Ishikawa (cell line): ENCODE measurements at regions not wholly inside any gene's neighbourhood (a gene's known extent, or its start where the extent isn't known, plus 50 kb on each side); places are given as distances from the start of the nearest gene placed in this dataset.

Experiments
- CEBPB ChIP-seq: IDR thresholded peaks from 2 replicates; pipeline ENCODE4 v1.6.1; 2012
- CREB1 ChIP-seq: IDR thresholded peaks from 2 replicates; pipeline ENCODE4 v1.6.1; 2012; ENCODE audit warnings: low read depth
- EGR1 ChIP-seq: IDR thresholded peaks from 2 replicates; pipeline ENCODE4 v1.6.1; 2012
- EP300 ChIP-seq: IDR thresholded peaks from 2 replicates; pipeline ENCODE4 v1.6.1; 2012; ENCODE audit warnings: borderline replicate concordance
- FOXM1 ChIP-seq: IDR thresholded peaks from 2 replicates; pipeline ENCODE4 v1.6.1; 2012; ENCODE audit warnings: low read depth, borderline replicate concordance
- MAX ChIP-seq: IDR thresholded peaks from 2 replicates; pipeline ENCODE4 v1.6.1; 2012
- NFIC ChIP-seq: IDR thresholded peaks from 2 replicates; pipeline ENCODE4 v1.6.1; 2012
- RAD21 ChIP-seq: IDR thresholded peaks from 2 replicates; pipeline ENCODE4 v1.6.1; 2012; ENCODE audit warnings: low read depth
- TAF1 ChIP-seq: IDR thresholded peaks from 2 replicates; pipeline ENCODE4 v1.6.1; 2012; ENCODE audit warnings: low read depth, mild to moderate bottlenecking
- TCF12 ChIP-seq: IDR thresholded peaks from 2 replicates; pipeline ENCODE4 v1.6.1; 2012; ENCODE audit warnings: low read depth
- TEAD4 ChIP-seq: IDR thresholded peaks from 2 replicates; pipeline ENCODE4 v1.6.1; 2012
- USF1 ChIP-seq: IDR thresholded peaks from 2 replicates; pipeline ENCODE4 v1.6.1; 2012
- YY1 ChIP-seq: IDR thresholded peaks from 2 replicates; pipeline ENCODE4 v1.6.1; 2012; ENCODE audit warnings: low read depth
- ZBTB7A ChIP-seq: IDR thresholded peaks from 2 replicates; pipeline ENCODE4 v1.6.1; 2012; ENCODE audit warnings: low read depth
- TF ChIP-seq, protein P1 (sequence below): IDR thresholded peaks from 2 replicates; pipeline ENCODE4 v1.6.1; 2012; ENCODE audit warnings: low read depth, mild to moderate bottlenecking

- TF ChIP-seq MAX (no peak), TAF1 (no peak), YY1 (no peak), FOXM1 (no peak), USF1 (no peak), TCF12 (no peak), TEAD4 (no peak)
- TF ChIP-seq, protein P1, sequence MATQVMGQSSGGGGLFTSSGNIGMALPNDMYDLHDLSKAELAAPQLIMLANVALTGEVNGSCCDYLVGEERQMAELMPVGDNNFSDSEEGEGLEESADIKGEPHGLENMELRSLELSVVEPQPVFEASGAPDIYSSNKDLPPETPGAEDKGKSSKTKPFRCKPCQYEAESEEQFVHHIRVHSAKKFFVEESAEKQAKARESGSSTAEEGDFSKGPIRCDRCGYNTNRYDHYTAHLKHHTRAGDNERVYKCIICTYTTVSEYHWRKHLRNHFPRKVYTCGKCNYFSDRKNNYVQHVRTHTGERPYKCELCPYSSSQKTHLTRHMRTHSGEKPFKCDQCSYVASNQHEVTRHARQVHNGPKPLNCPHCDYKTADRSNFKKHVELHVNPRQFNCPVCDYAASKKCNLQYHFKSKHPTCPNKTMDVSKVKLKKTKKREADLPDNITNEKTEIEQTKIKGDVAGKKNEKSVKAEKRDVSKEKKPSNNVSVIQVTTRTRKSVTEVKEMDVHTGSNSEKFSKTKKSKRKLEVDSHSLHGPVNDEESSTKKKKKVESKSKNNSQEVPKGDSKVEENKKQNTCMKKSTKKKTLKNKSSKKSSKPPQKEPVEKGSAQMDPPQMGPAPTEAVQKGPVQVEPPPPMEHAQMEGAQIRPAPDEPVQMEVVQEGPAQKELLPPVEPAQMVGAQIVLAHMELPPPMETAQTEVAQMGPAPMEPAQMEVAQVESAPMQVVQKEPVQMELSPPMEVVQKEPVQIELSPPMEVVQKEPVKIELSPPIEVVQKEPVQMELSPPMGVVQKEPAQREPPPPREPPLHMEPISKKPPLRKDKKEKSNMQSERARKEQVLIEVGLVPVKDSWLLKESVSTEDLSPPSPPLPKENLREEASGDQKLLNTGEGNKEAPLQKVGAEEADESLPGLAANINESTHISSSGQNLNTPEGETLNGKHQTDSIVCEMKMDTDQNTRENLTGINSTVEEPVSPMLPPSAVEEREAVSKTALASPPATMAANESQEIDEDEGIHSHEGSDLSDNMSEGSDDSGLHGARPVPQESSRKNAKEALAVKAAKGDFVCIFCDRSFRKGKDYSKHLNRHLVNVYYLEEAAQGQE: no peak
Observed at GRCh38 chr22:27340047-27340446, 461.5 kb downstream of the MN1 start.

GRCh38 chr22:27344546-27344945 is 457.0 kb downstream of the MN1 start:
- TF ChIP-seq EP300: no peak
- TF ChIP-seq FOXM1: no peak
- TF ChIP-seq USF1: no peak

DNA sequence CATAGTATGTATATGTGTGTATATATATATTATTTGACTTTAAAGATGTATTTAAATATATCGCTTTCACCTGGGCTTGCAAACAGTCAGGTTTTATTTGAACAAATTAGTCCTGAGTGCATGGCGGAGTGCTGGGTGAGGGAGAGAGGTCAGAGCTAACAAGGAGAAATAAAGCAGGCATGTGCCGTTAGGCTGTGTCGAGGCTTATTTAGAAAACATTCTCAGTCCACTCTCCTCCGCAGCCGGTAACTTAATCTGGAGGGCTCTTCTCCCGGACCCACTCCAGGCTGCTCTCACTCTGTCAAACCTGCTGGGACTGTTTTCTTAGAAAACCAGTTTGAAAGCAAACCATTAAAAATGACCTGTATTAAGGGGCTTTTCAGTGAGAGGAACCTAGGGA is 455.9 kb downstream of the MN1 start:
- TF ChIP-seq TEAD4 (no peak), NFIC (no peak), MAX (no peak), RAD21 (no peak), ZBTB7A (no peak), FOXM1 (no peak), YY1 (no peak), EGR1 (no peak), CREB1 (no peak), TAF1 (no peak), TCF12 (no peak), CEBPB (no peak), EP300 (no peak), USF1 (no peak)
- TF ChIP-seq, protein P1: no peak

- TF ChIP-seq FOXM1 (no peak), USF1 (no peak), CREB1 (no peak), NFIC (no peak)
Observed at GRCh38 chr22:27347951-27348350, 453.6 kb downstream of the MN1 start.

DNA sequence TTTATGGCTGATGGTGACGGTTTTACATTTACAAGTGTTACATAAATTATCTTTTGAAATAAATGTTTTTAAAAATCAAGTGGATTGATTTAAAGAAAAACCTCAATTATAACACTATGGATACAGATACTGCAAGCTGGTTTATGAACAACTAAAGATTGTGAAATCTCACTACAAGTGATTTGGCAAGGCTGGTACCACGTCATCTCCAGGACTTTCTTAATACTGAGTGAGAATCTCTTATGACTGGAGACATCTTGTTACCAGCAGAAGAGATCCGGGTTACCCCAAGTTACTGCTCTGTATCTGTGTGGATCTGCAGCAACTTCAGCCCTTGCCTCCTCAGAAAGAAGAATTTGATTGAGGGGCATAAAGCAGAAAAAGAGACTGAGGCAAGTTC is 452.9 kb downstream of the MN1 start:
- TF ChIP-seq YY1 (no peak), ZBTB7A (no peak), FOXM1 (no peak), CREB1 (no peak), MAX (no peak)
- TF ChIP-seq, protein P1: no peak
